ENCODE measurements at regions not wholly inside any gene's neighbourhood (a gene's known extent, or its start where the extent isn't known, plus 50 kb on each side); places are given as distances from the start of the nearest gene placed in this dataset.

DNA sequence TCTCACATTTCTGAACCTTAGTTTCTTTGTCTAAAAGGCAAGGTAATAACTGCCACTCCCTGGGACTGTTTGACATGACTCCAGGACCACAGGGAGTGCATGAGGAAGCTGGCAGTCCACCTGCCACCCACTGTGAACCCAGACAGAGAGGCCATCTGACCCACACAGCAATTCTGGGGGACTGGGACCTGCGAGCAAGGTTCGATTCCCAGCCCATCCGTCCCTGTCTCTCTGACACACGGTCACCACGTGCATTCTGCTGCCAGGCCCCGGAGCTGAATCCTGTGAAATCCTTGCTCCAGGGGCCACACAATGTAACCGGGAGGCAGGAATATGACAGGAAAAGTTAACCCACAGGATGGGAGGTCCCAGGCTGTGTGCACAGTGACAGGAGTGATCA lies 218.8 kb upstream of the FOXF1 start:
- no peaks in the 10 kb centered on the region for H3K9me3 ChIP-seq
- intact Hi-C loops (cut with DNase I) = no loop called here
- WGBS (ENCODE audit: insufficient coverage, low coverage, low lambda C conversion rate, missing lambda C conversion rate) = 60% methylated on average over 4 of the region's 7 CpGs
- no peaks in the 10 kb centered on the region for H3K27me3 ChIP-seq
- H3K36me3 ChIP-seq = no peaks in the 10 kb centered on the region
- H3K4me1 ChIP-seq = no peaks in the 10 kb centered on the region
- DNase-seq = no peak
- TF ChIP-seq, protein P1, sequence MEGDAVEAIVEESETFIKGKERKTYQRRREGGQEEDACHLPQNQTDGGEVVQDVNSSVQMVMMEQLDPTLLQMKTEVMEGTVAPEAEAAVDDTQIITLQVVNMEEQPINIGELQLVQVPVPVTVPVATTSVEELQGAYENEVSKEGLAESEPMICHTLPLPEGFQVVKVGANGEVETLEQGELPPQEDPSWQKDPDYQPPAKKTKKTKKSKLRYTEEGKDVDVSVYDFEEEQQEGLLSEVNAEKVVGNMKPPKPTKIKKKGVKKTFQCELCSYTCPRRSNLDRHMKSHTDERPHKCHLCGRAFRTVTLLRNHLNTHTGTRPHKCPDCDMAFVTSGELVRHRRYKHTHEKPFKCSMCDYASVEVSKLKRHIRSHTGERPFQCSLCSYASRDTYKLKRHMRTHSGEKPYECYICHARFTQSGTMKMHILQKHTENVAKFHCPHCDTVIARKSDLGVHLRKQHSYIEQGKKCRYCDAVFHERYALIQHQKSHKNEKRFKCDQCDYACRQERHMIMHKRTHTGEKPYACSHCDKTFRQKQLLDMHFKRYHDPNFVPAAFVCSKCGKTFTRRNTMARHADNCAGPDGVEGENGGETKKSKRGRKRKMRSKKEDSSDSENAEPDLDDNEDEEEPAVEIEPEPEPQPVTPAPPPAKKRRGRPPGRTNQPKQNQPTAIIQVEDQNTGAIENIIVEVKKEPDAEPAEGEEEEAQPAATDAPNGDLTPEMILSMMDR (IDR thresholded peaks at IDR 0.05) = no peak
- no peak for TF ChIP-seq POLR2A (IDR thresholded peaks at IDR 0.05)
- no peak for ATAC-seq
- no peak overlapping the region for H3K4me3 ChIP-seq
- no peak overlapping the region for H3K27ac ChIP-seq

DNA sequence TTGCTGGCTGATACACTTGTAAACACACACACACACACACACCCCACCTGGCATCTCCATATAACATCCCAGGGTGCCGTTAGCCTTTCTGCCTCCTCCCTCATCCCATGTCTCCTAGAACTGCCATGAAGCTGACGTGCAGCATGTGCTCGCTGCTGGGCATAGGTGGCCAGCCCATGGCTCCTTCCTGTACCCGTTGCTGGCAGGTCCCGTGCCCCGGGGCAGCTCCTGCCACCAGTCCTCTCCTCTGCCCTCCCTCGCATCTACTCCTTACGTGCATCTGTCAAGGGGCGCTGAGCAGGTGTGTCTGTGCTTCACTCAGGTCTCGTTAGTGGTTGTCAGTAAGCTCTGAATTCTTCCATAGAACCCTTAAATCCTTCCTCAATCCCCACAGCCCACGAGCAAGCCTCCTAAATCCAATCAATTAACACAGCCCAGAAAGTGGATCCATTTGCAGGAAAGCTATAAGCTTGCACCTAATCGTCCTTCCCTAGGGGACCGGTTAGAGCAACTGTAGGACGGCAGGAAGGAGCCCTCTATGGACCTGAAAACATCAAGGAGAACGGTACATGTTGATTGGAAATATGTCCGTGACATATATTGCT lies 218.1 kb upstream of the FOXF1 start:
- 46% methylated on average over 15 of the region's 16 CpGs for WGBS (ENCODE audit: insufficient coverage, low coverage, low lambda C conversion rate, missing lambda C conversion rate)
- Histone ChIP-seq H3K9me3 (no peaks in the 10 kb centered on the region), H3K27ac (no peak overlapping the region), H3K4me3 (no peak overlapping the region), H3K27me3 (no peaks in the 10 kb centered on the region), H3K4me1 (no peaks in the 10 kb centered on the region), H3K36me3 (no peaks in the 10 kb centered on the region)
- no peak for TF ChIP-seq POLR2A (IDR thresholded peaks at IDR 0.05)
- TF ChIP-seq, protein P1 (IDR thresholded peaks at IDR 0.05) = no peak
- intact Hi-C loops (cut with DNase I) = no loop called here
- no peak for DNase-seq
- no peak for ATAC-seq

DNA sequence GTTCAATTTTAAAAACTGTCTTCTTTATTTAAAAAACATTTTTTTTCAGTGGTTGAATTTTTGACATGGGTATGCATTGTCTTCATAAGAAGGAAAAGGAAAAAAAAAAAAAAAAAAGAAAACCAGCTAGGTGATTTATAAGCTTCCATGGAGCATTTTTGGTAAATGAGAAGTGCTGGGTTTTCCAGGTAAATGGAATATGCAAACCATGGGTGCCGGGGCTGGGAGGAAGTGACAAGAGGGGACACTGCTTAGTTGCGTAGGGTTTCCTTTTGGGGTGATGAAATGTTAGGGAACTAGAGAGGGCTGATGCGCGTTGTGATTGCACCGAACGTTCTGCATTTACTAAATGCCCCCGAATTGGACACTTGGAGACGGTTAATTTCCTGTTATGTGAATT lies 217.4 kb upstream of the FOXF1 start:
- no peaks in the 10 kb centered on the region for H3K27me3 ChIP-seq
- no peak for DNase-seq
- H3K4me1 ChIP-seq = no peaks in the 10 kb centered on the region
- TF ChIP-seq, protein P1 (IDR thresholded peaks at IDR 0.05) = no peak
- TF ChIP-seq POLR2A (IDR thresholded peaks at IDR 0.05) = no peak
- no peaks in the 10 kb centered on the region for H3K9me3 ChIP-seq
- no peak overlapping the region for H3K27ac ChIP-seq
- ATAC-seq = no peak
- 69% methylated on average over 8 of the region's 8 CpGs for WGBS (ENCODE audit: insufficient coverage, low coverage, low lambda C conversion rate, missing lambda C conversion rate)
- intact Hi-C loops (cut with DNase I) = no loop called here
- H3K36me3 ChIP-seq = no peaks in the 10 kb centered on the region
- no peak overlapping the region for H3K4me3 ChIP-seq

DNA sequence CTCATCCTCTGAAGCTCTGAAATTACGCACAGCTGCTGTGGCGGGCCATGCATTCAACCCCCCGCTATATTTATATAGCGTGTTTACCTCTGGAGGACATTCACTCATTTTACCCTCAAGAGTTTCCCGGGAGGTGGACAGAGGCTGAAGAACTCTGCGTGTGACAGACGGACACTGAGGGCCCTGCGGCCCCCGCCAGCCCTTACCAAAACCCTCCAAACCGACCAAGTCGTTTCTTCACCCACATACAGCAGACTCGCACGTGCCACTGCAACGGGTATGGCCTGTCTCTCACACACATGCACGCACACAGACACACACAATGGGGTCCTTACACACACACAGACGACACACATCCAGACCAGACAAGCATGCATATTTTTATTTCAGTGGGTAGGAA lies 216.4 kb upstream of the FOXF1 start:
- Histone ChIP-seq H3K9me3 (no peaks in the 10 kb centered on the region), H3K36me3 (no peaks in the 10 kb centered on the region), H3K27me3 (peaks cover 0 to 4% of the 10 kb centered on the region in 2 donors), H3K4me1 (no peaks in the 10 kb centered on the region), H3K27ac (no peak overlapping the region), H3K4me3 (no peak overlapping the region)
- 42% methylated on average over 9 of the region's 16 CpGs for WGBS (ENCODE audit: insufficient coverage, low coverage, low lambda C conversion rate, missing lambda C conversion rate)
- no peak for TF ChIP-seq POLR2A (IDR thresholded peaks at IDR 0.05)
- intact Hi-C loops (cut with DNase I) = no loop called here
- ATAC-seq = no peak
- no peak for DNase-seq

DNA sequence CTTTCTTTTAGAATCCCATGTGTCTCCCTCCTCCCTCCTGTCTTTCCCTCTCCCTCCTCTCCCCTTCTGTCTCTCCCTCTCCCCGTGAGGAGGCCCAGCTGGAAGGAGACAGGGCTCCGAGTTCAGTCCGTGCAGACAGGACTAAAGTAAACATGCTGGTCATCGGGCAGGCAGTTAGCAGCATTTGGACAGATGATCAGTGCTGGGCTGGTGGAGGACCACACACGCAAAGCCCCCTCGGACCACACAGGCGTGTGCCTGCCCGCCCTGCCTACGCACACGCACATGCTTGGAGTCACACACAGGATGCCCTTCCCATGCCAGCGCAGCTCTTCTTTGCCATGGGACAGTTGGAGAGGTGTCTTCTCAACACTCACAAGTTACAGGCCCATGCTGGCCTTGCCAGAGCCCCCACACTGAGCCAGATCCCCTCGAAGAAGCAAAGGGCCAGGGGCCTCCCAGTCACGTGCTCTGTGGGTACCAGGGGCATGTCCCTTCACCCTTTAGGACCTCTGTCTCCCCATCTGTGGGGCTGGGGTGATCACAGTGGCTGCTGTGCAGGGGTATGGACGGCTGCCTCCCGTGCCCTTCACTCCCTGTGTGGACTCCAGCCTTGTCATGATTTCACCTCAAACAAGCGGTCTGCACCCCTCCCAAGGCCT lies 215.7 kb upstream of the FOXF1 start:
- ATAC-seq = peak in 1 of 4 donors; percentile 17
- 15% methylated on average over 3 of the region's 16 CpGs for WGBS (ENCODE audit: insufficient coverage, low coverage, low lambda C conversion rate, missing lambda C conversion rate)
- Histone ChIP-seq H3K4me3 (no peak overlapping the region), H3K27me3 (peaks cover 0 to 6% of the 10 kb centered on the region in 2 donors), H3K4me1 (no peaks in the 10 kb centered on the region), H3K27ac (no peak overlapping the region), H3K9me3 (no peaks in the 10 kb centered on the region), H3K36me3 (no peaks in the 10 kb centered on the region)
- intact Hi-C loops (cut with DNase I) = no loop called here
- TF ChIP-seq POLR2A (IDR thresholded peaks at IDR 0.05) = no peak
- TF ChIP-seq, protein P1 (IDR thresholded peaks at IDR 0.05) = no peak
- no peak for DNase-seq
